ENCODE measurements at regions not wholly inside any gene's neighbourhood (a gene's known extent, or its start where the extent isn't known, plus 50 kb on each side); places are given as distances from the start of the nearest gene placed in this dataset.

DNA sequence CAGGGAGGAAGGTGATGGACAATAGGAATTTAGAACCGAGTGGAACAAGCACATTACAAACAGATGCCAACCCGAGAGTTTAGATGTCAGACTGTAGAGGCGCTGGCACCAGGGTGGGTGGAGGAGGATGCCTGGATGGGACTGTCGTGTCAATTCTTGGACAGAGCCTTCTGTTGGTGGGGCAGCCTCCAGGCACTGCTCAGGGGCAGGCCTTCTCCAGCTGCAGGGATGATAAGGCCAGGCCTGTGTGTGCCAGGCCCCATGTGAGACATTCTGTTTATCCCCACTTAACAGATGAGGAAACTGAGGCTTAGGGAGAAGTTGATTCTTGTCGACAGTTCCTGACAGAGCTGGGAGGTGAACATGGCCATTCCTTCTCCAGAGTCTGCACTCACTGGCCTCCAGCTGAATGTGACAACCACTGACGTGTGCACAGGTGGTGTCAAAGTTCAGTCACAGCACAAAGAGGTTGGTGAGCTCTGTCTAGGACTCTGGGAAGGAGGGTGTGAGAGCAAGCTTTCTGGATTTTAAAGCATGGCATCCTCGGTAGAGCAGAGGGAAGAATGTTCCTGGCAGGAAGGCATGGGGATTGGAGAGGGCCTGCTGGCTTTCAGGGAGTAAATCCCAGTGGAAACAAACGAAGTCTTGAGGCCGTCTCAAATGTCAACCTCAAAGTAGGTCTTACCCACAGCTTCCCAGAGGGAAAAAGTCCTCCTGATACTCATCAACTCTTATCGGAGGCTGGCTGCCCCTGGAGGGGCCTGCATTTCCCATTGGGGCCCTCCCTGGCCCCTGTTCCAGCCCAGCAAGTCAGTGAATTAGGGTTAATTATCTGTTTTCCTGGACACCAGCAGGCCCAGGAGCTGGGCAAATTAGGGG lies 52.4 kb downstream of the GLI2 start:
- Mint-ChIP-seq H3K9me3 (no peaks in the 10 kb centered on the region), H3K4me1 (peaks cover 49% of the 10 kb centered on the region), H3K27me3 (ENCODE audit: insufficient read depth) (peaks cover 12% of the 10 kb centered on the region), H3K4me3 (no peak overlapping the region), H3K27ac (peak overlapping the region; percentile 53), H3K36me3 (ENCODE audit: low read depth) (no peaks in the 10 kb centered on the region)
- 78 to 80% methylated on average over 9 to 10 of the region's 10 CpGs for WGBS, 2 experiments (ENCODE audit: insufficient coverage in 1 of 2, insufficient read length in 1 of 2)
- no peaks in the 10 kb centered on the region for H3K9me3 ChIP-seq (ENCODE audit: control insufficient read depth, low read length)
- H3K4me3 ChIP-seq (ENCODE audit: low read length): no peak overlapping the region
- peak overlapping the region; percentile 69 for H3K27ac ChIP-seq (ENCODE audit: low read depth, low read length)
- TF ChIP-seq, protein P1, sequence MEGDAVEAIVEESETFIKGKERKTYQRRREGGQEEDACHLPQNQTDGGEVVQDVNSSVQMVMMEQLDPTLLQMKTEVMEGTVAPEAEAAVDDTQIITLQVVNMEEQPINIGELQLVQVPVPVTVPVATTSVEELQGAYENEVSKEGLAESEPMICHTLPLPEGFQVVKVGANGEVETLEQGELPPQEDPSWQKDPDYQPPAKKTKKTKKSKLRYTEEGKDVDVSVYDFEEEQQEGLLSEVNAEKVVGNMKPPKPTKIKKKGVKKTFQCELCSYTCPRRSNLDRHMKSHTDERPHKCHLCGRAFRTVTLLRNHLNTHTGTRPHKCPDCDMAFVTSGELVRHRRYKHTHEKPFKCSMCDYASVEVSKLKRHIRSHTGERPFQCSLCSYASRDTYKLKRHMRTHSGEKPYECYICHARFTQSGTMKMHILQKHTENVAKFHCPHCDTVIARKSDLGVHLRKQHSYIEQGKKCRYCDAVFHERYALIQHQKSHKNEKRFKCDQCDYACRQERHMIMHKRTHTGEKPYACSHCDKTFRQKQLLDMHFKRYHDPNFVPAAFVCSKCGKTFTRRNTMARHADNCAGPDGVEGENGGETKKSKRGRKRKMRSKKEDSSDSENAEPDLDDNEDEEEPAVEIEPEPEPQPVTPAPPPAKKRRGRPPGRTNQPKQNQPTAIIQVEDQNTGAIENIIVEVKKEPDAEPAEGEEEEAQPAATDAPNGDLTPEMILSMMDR (conservative IDR thresholded peaks at IDR 0.05): no peak
- H3K9ac ChIP-seq (ENCODE audit: extremely low read depth, low read length, poor library complexity, severe bottlenecking): no peak overlapping the region
- no peaks in the 10 kb centered on the region for H3K36me3 ChIP-seq (ENCODE audit: control insufficient read depth, insufficient read depth, low read length)
- peaks cover 16% of the 10 kb centered on the region for H3K4me1 ChIP-seq (ENCODE audit: control insufficient read depth, insufficient read depth, low read length)
- no peak for DNase-seq
- no peaks in the 10 kb centered on the region for H3K27me3 ChIP-seq (ENCODE audit: control insufficient read depth, insufficient read depth, low read length, poor library complexity, severe bottlenecking)

DNA sequence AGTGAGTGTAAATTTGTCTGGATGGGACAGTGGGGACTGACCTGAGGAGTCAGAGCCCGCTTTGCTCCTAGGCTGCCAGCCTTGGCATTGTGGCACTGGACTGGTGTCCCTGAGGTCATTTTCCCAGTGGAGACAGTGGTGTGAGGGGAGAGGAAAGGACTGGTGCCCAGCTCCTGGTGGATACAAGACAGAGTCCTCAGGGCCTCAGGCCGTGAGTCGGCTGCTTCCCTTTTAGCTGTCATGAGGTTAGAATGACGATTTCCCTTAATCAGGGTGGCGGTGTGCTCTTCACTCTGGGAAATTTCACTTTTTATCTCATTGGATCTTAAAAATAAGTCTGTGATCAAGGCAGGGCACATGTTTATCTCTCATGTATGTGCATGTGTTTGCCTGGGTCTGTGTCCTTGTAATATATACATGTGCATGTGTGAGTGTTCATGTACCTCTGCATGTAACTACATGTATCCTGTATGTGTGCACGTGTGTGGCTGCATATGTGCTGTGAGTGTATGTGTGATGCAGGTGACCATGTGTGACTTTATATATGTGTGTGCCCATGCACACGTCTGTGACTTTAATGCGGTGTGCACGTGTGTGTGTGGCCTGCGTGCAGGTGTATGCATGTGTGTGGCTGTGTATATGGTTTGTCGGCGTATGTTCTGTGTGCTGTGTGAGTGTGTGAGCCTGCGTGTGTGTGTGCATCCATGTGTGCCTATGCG lies 55.7 kb downstream of the GLI2 start:
- no peak for DNase-seq
- no peak overlapping the region for H3K4me3 ChIP-seq (ENCODE audit: low read length)
- H3K4me1 Mint-ChIP-seq: peaks cover 50% of the 10 kb centered on the region
- H3K36me3 Mint-ChIP-seq (ENCODE audit: low read depth): peaks cover 1% of the 10 kb centered on the region
- WGBS, 2 experiments (ENCODE audit: insufficient coverage in 1 of 2, insufficient read length in 1 of 2): 89 to 91% methylated on average over 7 to 14 of the region's 14 CpGs
- H3K27ac ChIP-seq (ENCODE audit: low read depth, low read length): no peak overlapping the region
- no peaks in the 10 kb centered on the region for H3K27me3 ChIP-seq (ENCODE audit: control insufficient read depth, insufficient read depth, low read length, poor library complexity, severe bottlenecking)
- H3K9me3 ChIP-seq (ENCODE audit: control insufficient read depth, low read length): no peaks in the 10 kb centered on the region
- TF ChIP-seq, protein P1 (conservative IDR thresholded peaks at IDR 0.05): no peak
- H3K9me3 Mint-ChIP-seq: no peaks in the 10 kb centered on the region
- peak overlapping the region; percentile 54 for H3K27ac Mint-ChIP-seq
- H3K9ac ChIP-seq (ENCODE audit: extremely low read depth, low read length, poor library complexity, severe bottlenecking): no peak overlapping the region
- no peaks in the 10 kb centered on the region for H3K36me3 ChIP-seq (ENCODE audit: control insufficient read depth, insufficient read depth, low read length)
- peaks cover 1% of the 10 kb centered on the region for H3K27me3 Mint-ChIP-seq (ENCODE audit: insufficient read depth)
- no peak overlapping the region for H3K4me3 Mint-ChIP-seq
- peaks cover 16% of the 10 kb centered on the region for H3K4me1 ChIP-seq (ENCODE audit: control insufficient read depth, insufficient read depth, low read length)

DNA sequence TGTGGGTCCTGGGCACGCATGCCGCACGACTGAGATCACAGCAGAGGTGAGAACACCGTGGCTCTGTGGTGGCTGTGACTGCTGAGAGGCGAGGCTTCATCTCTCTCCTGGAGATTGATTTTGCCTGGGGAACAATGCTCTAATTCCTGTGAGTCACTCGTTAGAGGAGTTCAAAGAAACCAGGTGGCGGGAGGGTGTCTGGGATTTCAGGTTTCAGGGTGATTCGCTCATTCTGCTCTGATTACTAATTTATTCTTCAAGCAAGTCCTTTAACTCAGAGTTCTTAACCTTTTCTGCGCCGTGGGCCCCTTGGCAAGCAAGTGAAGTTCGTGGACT lies 56.3 kb downstream of the GLI2 start:
- Histone ChIP-seq H3K9ac (ENCODE audit: extremely low read depth, low read length, poor library complexity, severe bottlenecking) (no peak overlapping the region), H3K36me3 (ENCODE audit: control insufficient read depth, insufficient read depth, low read length) (no peaks in the 10 kb centered on the region), H3K4me3 (ENCODE audit: low read length) (no peak overlapping the region), H3K27me3 (ENCODE audit: control insufficient read depth, insufficient read depth, low read length, poor library complexity, severe bottlenecking) (no peaks in the 10 kb centered on the region), H3K4me1 (ENCODE audit: control insufficient read depth, insufficient read depth, low read length) (peaks cover 16% of the 10 kb centered on the region), H3K27ac (ENCODE audit: low read depth, low read length) (no peak overlapping the region), H3K9me3 (ENCODE audit: control insufficient read depth, low read length) (no peaks in the 10 kb centered on the region)
- Mint-ChIP-seq H3K4me3 (no peak overlapping the region), H3K4me1 (peaks cover 45% of the 10 kb centered on the region), H3K27me3 (ENCODE audit: insufficient read depth) (peaks cover 1% of the 10 kb centered on the region), H3K36me3 (ENCODE audit: low read depth) (peaks cover 1% of the 10 kb centered on the region), H3K9me3 (no peaks in the 10 kb centered on the region), H3K27ac (peak overlapping the region; percentile 54)
- TF ChIP-seq, protein P1 (conservative IDR thresholded peaks at IDR 0.05): no peak
- peak; percentile 74 for DNase-seq
- 71 to 82% methylated on average over 10 to 11 of the region's 11 CpGs for WGBS, 2 experiments (ENCODE audit: insufficient coverage in 1 of 2, insufficient read length in 1 of 2)
